ENCODE measurements at regions not wholly inside any gene's neighbourhood (a gene's known extent, or its start where the extent isn't known, plus 50 kb on each side); places are given as distances from the start of the nearest gene placed in this dataset.

- TF ChIP-seq, protein P1, sequence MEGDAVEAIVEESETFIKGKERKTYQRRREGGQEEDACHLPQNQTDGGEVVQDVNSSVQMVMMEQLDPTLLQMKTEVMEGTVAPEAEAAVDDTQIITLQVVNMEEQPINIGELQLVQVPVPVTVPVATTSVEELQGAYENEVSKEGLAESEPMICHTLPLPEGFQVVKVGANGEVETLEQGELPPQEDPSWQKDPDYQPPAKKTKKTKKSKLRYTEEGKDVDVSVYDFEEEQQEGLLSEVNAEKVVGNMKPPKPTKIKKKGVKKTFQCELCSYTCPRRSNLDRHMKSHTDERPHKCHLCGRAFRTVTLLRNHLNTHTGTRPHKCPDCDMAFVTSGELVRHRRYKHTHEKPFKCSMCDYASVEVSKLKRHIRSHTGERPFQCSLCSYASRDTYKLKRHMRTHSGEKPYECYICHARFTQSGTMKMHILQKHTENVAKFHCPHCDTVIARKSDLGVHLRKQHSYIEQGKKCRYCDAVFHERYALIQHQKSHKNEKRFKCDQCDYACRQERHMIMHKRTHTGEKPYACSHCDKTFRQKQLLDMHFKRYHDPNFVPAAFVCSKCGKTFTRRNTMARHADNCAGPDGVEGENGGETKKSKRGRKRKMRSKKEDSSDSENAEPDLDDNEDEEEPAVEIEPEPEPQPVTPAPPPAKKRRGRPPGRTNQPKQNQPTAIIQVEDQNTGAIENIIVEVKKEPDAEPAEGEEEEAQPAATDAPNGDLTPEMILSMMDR (IDR thresholded peaks at IDR 0.05), result no peak
- H4K20me1 ChIP-seq (ENCODE audit: insufficient read depth, low read length), result no peaks in the 10 kb centered on the region
- no peak overlapping the region for H3K4me2 ChIP-seq (replicated peaks; ENCODE audit: extremely low read depth, low read length, poor library complexity, severe bottlenecking)
- DNase-seq, result no peak
- H3K27ac Mint-ChIP-seq, result no peak overlapping the region
- H3K9ac ChIP-seq (ENCODE audit: insufficient read depth, low read length, poor library complexity, severe bottlenecking), result no peak overlapping the region
- H3K27ac ChIP-seq (ENCODE audit: low read depth in 1 of 2, low read length in 2 of 2), result no peak overlapping the region
- H3K27me3 Mint-ChIP-seq (ENCODE audit: low read depth in 3 of 3), result peaks cover 0 to 35% (median 0%) of the 10 kb centered on the region in 3 donors
- H2AFZ ChIP-seq (ENCODE audit: insufficient read depth, low read depth, low read length, poor library complexity, severe bottlenecking), result no peak overlapping the region
- H3K36me3 Mint-ChIP-seq, result no peaks in the 10 kb centered on the region
- H3K4me3 ChIP-seq (replicated peaks in 1 of 3; ENCODE audit: low read depth in 2 of 3, low read length in 3 of 3), result no peak overlapping the region
- H3K27me3 ChIP-seq (ENCODE audit: control insufficient read depth in 2 of 2, insufficient read depth in 2 of 2, low read length in 2 of 2), result peaks cover 0 to 9% of the 10 kb centered on the region in 2 donors
- intact Hi-C loops (cut with micrococcal nuclease), result no loop called here
- peaks cover 0 to 7% (median 0%) of the 10 kb centered on the region in 7 donors for H3K9me3 Mint-ChIP-seq
- H3K79me2 ChIP-seq (ENCODE audit: insufficient read depth, low read length), result no peaks in the 10 kb centered on the region
- no peaks in the 10 kb centered on the region for H3K4me1 ChIP-seq (ENCODE audit: control insufficient read depth in 1 of 2, insufficient read depth in 2 of 2, low read length in 2 of 2)
- H3K4me1 Mint-ChIP-seq, result no peaks in the 10 kb centered on the region
- no peak overlapping the region for H3K4me3 Mint-ChIP-seq
- H3K36me3 ChIP-seq (replicated peaks in 1 of 2; ENCODE audit: control insufficient read depth in 1 of 2, insufficient read depth in 2 of 2, low read length in 2 of 2), result no peaks in the 10 kb centered on the region
- H3K9me3 ChIP-seq (replicated peaks in 1 of 2; ENCODE audit: control insufficient read depth in 1 of 2, insufficient read depth in 1 of 2, low read length in 2 of 2), result no peaks in the 10 kb centered on the region
- no CpG with 5 or more reads among the region's 3 CpGs for WGBS (ENCODE audit: insufficient coverage)
Measured at GRCh38 chrX:45822124-45822523, 621.4 kb upstream of the DIPK2B start.

- Histone ChIP-seq H3K27ac (ENCODE audit: low read depth in 1 of 2, low read length in 2 of 2) (no peak overlapping the region), H2AFZ (ENCODE audit: insufficient read depth, low read depth, low read length, poor library complexity, severe bottlenecking) (no peak overlapping the region), H3K27me3 (ENCODE audit: control insufficient read depth in 2 of 2, insufficient read depth in 2 of 2, low read length in 2 of 2) (peaks cover 0 to 8% of the 10 kb centered on the region in 2 donors), H3K36me3 (replicated peaks in 1 of 2; ENCODE audit: control insufficient read depth in 1 of 2, insufficient read depth in 2 of 2, low read length in 2 of 2) (no peaks in the 10 kb centered on the region), H3K4me1 (ENCODE audit: control insufficient read depth in 1 of 2, insufficient read depth in 2 of 2, low read length in 2 of 2) (no peaks in the 10 kb centered on the region), H3K4me3 (replicated peaks in 1 of 3; ENCODE audit: low read depth in 2 of 3, low read length in 3 of 3) (no peak overlapping the region), H3K79me2 (ENCODE audit: insufficient read depth, low read length) (no peaks in the 10 kb centered on the region), H3K9ac (ENCODE audit: insufficient read depth, low read length, poor library complexity, severe bottlenecking) (no peak overlapping the region), H3K9me3 (replicated peaks in 1 of 2; ENCODE audit: control insufficient read depth in 1 of 2, insufficient read depth in 1 of 2, low read length in 2 of 2) (no peaks in the 10 kb centered on the region), H4K20me1 (ENCODE audit: insufficient read depth, low read length) (no peaks in the 10 kb centered on the region), H3K4me2 (replicated peaks; ENCODE audit: extremely low read depth, low read length, poor library complexity, severe bottlenecking) (no peak overlapping the region)
- peaks cover 0 to 35% (median 0%) of the 10 kb centered on the region in 3 donors for H3K27me3 Mint-ChIP-seq (ENCODE audit: low read depth in 3 of 3)
- 83% methylated on average over 1 of the region's 2 CpGs for WGBS (ENCODE audit: insufficient coverage)
- DNase-seq, result no peak
- no peaks in the 10 kb centered on the region for H3K4me1 Mint-ChIP-seq
- H3K36me3 Mint-ChIP-seq, result no peaks in the 10 kb centered on the region
- H3K4me3 Mint-ChIP-seq, result no peak overlapping the region
- TF ChIP-seq, protein P1 (IDR thresholded peaks at IDR 0.05), result no peak
- peaks cover 0 to 11% (median 2%) of the 10 kb centered on the region in 7 donors for H3K9me3 Mint-ChIP-seq
- intact Hi-C loops (cut with micrococcal nuclease), result no loop called here
- H3K27ac Mint-ChIP-seq, result peak overlapping the region in 1 of 7 donors; percentile 72
Measured at GRCh38 chrX:45818913-45819312, 618.2 kb upstream of the DIPK2B start.
